ENCODE measurements at regions not wholly inside any gene's neighbourhood (a gene's known extent, or its start where the extent isn't known, plus 50 kb on each side); places are given as distances from the start of the nearest gene placed in this dataset.

- 82% methylated on average over 7 of the region's 7 CpGs for WGBS
- no peak for TF ChIP-seq EP300 (IDR thresholded peaks at IDR 0.05)
- no peaks in the 10 kb centered on the region for H3K4me1 ChIP-seq
- H3K27me3 ChIP-seq: no peaks in the 10 kb centered on the region
- no peak for DNase-seq (ENCODE audit: extremely low spot score)
- H3K4me3 ChIP-seq: no peak overlapping the region
- no peaks in the 10 kb centered on the region for H3K9me3 ChIP-seq
- H3K36me3 ChIP-seq: no peaks in the 10 kb centered on the region
- intact Hi-C loops (cut with DNase I): no loop called here
- H3K27ac ChIP-seq (replicated peaks in 1 of 4): no peak overlapping the region
Observed at GRCh38 chr3:5757213-5757804, 569.8 kb downstream of the EDEM1 start.

GRCh38 chr3:5758699-5759098 lies 571.2 kb downstream of the EDEM1 start:
- Histone ChIP-seq H3K4me1 (no peaks in the 10 kb centered on the region), H3K27ac (replicated peaks in 1 of 4) (no peak overlapping the region), H3K36me3 (no peaks in the 10 kb centered on the region), H3K9me3 (no peaks in the 10 kb centered on the region), H3K27me3 (no peaks in the 10 kb centered on the region), H3K4me3 (no peak overlapping the region)
- intact Hi-C loops (cut with DNase I): no loop called here
- no peak for DNase-seq (ENCODE audit: extremely low spot score)
- 75% methylated on average over 6 of the region's 6 CpGs for WGBS
- TF ChIP-seq POLR2AphosphoS5 (IDR thresholded peaks at IDR 0.05) (no peak), POLR2A (IDR thresholded peaks at IDR 0.05; ENCODE audit: low read depth) (no peak), CTCF (IDR thresholded peaks at IDR 0.05) (no peak), EP300 (IDR thresholded peaks at IDR 0.05) (no peak)

- Histone ChIP-seq H3K27ac (replicated peaks in 1 of 4) (no peak overlapping the region), H3K4me3 (no peak overlapping the region), H3K27me3 (no peaks in the 10 kb centered on the region), H3K4me1 (no peaks in the 10 kb centered on the region), H3K36me3 (no peaks in the 10 kb centered on the region), H3K9me3 (no peaks in the 10 kb centered on the region)
- intact Hi-C loops (cut with DNase I): no loop called here
- no peak for TF ChIP-seq CTCF (IDR thresholded peaks at IDR 0.05)
- TF ChIP-seq EP300 (IDR thresholded peaks at IDR 0.05): no peak
- TF ChIP-seq POLR2A (IDR thresholded peaks at IDR 0.05; ENCODE audit: low read depth): no peak
- TF ChIP-seq POLR2AphosphoS5 (IDR thresholded peaks at IDR 0.05): no peak
- 85% methylated on average over 3 of the region's 3 CpGs for WGBS
- DNase-seq (ENCODE audit: extremely low spot score): no peak
Observed at GRCh38 chr3:5762506-5762905, 575.0 kb downstream of the EDEM1 start.

- H3K27ac ChIP-seq (replicated peaks in 1 of 4): no peak overlapping the region
- DNase-seq (ENCODE audit: extremely low spot score): no peak
- no peaks in the 10 kb centered on the region for H3K27me3 ChIP-seq
- no peak overlapping the region for H3K4me3 ChIP-seq
- no peaks in the 10 kb centered on the region for H3K36me3 ChIP-seq
- TF ChIP-seq POLR2A (IDR thresholded peaks at IDR 0.05; ENCODE audit: low read depth) (no peak), CTCF (IDR thresholded peaks at IDR 0.05) (no peak), POLR2AphosphoS5 (IDR thresholded peaks at IDR 0.05) (no peak), EP300 (IDR thresholded peaks at IDR 0.05) (no peak)
- intact Hi-C loops (cut with DNase I): no loop called here
- 47% methylated on average over 1 of the region's 1 CpG for WGBS
- H3K9me3 ChIP-seq: no peaks in the 10 kb centered on the region
- H3K4me1 ChIP-seq: no peaks in the 10 kb centered on the region
Observed at GRCh38 chr3:5766848-5767247, 579.3 kb downstream of the EDEM1 start.

- intact Hi-C loops (cut with DNase I): no loop called here
Observed at GRCh38 chr3:5767304-5767703, 579.8 kb downstream of the EDEM1 start.

More at GRCh38 chr3:5767304-5767703, 579.8 kb downstream of the EDEM1 start:
- no peaks in the 10 kb centered on the region for H3K27me3 ChIP-seq
- no peak overlapping the region for H3K4me3 ChIP-seq
- no peak overlapping the region for H3K27ac ChIP-seq (replicated peaks in 1 of 4)
- no peaks in the 10 kb centered on the region for H3K4me1 ChIP-seq
- H3K36me3 ChIP-seq: no peaks in the 10 kb centered on the region
- DNase-seq (ENCODE audit: extremely low spot score): no peak
- 91% methylated on average over 2 of the region's 2 CpGs for WGBS
- TF ChIP-seq EP300 (IDR thresholded peaks at IDR 0.05) (no peak), POLR2A (IDR thresholded peaks at IDR 0.05; ENCODE audit: low read depth) (no peak)
- H3K9me3 ChIP-seq: no peaks in the 10 kb centered on the region
